Breast epithelium (tissue), 3 donors: ENCODE measurements at regions not wholly inside any gene's neighbourhood (a gene's known extent, or its start where the extent isn't known, plus 50 kb on each side); places are given as distances from the start of the nearest gene placed in this dataset.

Experiments
- POLR2A ChIP-seq: fragments of 450-650 bp; IDR thresholded peaks from one replicate; pipeline ENCODE4 v1.6.1; 2016; ENCODE audit warnings: antibody characterized with exemption, mild to moderate bottlenecking, moderate library complexity
- POLR2AphosphoS5 ChIP-seq, 3 donors: sonication (generic); formaldehyde crosslinking; IDR thresholded peaks; one replicate each; pipeline ENCODE4 v1.6.1; 2017; ENCODE audit warnings: antibody characterized with exemption in 3 of 3
- TF ChIP-seq, protein P1 (sequence below), 3 donors: fragments of 450-650 bp; IDR thresholded peaks; one replicate each; pipeline ENCODE4 v1.5.1; 2016 to 2017; ENCODE audit warnings: antibody characterized with exemption in 3 of 3, mild to moderate bottlenecking in 3 of 3, moderate library complexity in 3 of 3

DNA sequence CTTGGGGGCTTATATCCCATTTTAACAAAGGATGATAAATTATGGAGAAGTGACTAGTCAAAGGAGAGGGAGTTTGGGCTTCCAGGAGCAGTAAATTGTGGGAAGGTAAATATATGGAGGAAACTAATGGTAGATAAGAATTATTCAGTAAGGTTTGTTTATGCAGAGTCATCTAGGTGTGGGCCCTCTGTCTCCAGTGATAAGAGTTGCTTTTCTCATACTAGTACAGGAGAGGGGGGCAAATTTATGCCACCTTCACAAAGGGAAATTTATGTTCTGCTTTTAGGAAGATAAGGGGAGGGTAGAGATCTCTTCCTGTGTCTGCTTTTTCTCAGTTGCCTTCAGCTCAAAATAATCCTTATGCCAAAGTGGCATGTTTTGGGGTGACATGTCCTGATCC, 383.7 kb upstream of the PPP2R3A start:
- TF ChIP-seq, protein P1, sequence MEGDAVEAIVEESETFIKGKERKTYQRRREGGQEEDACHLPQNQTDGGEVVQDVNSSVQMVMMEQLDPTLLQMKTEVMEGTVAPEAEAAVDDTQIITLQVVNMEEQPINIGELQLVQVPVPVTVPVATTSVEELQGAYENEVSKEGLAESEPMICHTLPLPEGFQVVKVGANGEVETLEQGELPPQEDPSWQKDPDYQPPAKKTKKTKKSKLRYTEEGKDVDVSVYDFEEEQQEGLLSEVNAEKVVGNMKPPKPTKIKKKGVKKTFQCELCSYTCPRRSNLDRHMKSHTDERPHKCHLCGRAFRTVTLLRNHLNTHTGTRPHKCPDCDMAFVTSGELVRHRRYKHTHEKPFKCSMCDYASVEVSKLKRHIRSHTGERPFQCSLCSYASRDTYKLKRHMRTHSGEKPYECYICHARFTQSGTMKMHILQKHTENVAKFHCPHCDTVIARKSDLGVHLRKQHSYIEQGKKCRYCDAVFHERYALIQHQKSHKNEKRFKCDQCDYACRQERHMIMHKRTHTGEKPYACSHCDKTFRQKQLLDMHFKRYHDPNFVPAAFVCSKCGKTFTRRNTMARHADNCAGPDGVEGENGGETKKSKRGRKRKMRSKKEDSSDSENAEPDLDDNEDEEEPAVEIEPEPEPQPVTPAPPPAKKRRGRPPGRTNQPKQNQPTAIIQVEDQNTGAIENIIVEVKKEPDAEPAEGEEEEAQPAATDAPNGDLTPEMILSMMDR (IDR thresholded peaks at IDR 0.05): no peak
- TF ChIP-seq POLR2AphosphoS5 (IDR thresholded peaks at IDR 0.05): no peak
- no peak for TF ChIP-seq POLR2A
